HG02678 (cell line): ENCODE measurements at regions not wholly inside any gene's neighbourhood (a gene's known extent, or its start where the extent isn't known, plus 50 kb on each side); places are given as distances from the start of the nearest gene placed in this dataset.
"Not testable (repeated sequence)": the region's sequence is repeated elsewhere in the genome, so short reads cannot be mapped to it uniquely, and the experiment has no call there.

ENCODE experiments used
- ATAC-seq: cut with Tn5 transposase; IDR thresholded peaks from one replicate; pipeline ENCODE4 v1.9.1; 2021; ENCODE audit warnings: mild to moderate bottlenecking, moderate library complexity; ENCODE audit not compliant: unreplicated experiment

GRCh38 chr2:192993059-192993458 lies 798.3 kb upstream of the TMEFF2 start:
- ATAC-seq = no peak

GRCh38 chr2:192983173-192983572 lies 788.4 kb upstream of the TMEFF2 start:
- ATAC-seq = no peak

DNA sequence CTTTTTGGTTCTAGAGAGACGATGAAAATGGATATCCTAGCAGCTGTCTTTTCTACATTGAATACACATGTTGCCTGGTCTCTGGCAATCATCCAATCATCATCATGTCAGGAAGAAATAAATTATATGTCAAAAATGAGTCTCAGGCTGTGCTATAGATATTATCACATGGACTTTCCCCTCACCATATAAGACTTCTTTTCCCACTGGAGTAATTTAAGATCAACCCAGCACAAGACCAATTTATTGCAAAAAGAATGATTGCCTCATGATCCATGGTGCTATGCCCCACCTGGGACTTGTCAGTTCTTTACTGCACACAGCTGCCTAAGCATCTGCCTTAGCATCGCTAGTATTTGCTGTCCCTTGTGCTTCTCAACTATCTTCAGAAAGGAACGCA lies 783.7 kb upstream of the TMEFF2 start:
- ATAC-seq = no peak

DNA sequence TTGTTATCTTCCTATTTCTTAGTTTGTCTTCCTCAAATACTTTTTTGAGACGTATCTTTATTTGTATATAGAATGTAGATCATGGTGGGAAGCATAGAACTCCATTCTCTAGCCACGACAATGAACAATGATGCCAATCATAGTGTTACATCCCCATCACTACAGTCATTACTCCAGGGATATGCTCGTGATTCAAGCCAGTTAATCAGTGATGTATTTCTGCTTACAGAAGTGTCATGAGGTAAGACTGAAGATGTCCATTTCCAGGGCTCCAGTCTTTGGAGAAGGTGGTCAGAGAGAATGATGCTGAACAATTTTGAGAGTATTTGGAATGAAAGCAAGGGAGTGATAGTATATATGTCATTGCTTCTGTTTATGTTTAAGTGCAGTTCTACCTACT lies 777.2 kb upstream of the TMEFF2 start:
- no peak for ATAC-seq

DNA sequence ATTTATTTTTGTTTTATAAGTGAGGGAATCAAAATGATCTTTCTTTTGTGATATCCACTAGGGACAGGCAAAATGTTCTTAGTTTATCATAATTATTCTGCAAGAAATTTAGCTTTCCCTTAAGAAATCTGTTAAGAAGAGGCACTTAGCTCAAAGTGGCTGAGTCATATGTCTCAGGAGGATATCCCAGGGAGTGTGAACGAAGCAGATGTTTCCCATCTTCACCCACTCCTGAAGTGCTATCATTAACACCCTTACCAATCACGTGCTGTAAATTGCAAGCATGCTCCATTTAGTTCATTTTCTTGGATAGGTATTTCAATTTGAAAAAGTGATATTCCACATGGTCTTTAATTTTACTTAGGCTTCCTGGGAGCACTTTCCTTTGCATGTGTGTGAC lies 774.3 kb upstream of the TMEFF2 start:
- no peak for ATAC-seq

DNA sequence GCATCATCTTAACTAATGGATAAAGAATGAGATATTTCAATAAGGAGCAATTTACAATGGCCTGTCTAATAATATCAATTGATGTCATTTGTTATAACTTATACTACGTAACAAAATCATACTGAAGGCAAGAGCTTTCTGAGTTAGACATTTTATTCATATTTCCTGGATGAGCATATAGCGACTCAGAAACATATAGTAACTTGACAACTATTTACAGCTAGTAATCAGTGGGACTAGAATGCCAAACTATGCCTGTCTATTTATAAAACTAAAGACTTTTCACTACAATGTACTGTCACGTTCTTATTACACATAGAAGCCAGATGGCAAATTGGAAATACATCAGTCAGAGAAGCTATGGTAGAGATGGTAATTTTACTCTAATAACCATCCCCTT lies 766.2 kb upstream of the TMEFF2 start:
- no peak for ATAC-seq

DNA sequence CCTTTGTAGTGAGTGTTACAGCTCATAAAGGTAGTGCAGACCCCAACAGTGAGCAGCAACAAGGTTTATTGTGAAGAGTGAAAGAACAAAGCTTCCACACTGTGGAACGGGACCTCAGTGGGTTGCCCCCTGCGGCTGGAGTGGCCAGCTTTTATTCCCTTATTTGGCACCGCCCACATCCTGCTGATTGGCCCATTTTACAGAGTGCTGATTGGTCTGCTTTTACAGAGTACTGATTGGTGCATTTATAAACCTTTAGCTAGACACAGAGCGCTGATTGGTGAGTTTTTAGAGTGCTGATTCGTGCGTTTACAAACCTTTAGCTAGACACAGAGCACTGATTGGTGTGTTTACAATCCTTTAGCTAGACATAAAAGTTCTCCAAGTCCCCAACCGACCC lies 763.9 kb upstream of the TMEFF2 start:
- not testable (repeated sequence) for ATAC-seq

GRCh38 chr2:192957425-192957824 lies 762.7 kb upstream of the TMEFF2 start:
- ATAC-seq = no peak

GRCh38 chr2:192953116-192953515 lies 758.4 kb upstream of the TMEFF2 start:
- no peak for ATAC-seq

- no peak for ATAC-seq
These were observed 757.5 kb upstream of the TMEFF2 start for GRCh38 chr2:192952245-192952644.

- no peak for ATAC-seq
These were observed 753.6 kb upstream of the TMEFF2 start for GRCh38 chr2:192948316-192948715.

- no peak for ATAC-seq
These were observed 752.6 kb upstream of the TMEFF2 start for GRCh38 chr2:192947352-192947751.

DNA sequence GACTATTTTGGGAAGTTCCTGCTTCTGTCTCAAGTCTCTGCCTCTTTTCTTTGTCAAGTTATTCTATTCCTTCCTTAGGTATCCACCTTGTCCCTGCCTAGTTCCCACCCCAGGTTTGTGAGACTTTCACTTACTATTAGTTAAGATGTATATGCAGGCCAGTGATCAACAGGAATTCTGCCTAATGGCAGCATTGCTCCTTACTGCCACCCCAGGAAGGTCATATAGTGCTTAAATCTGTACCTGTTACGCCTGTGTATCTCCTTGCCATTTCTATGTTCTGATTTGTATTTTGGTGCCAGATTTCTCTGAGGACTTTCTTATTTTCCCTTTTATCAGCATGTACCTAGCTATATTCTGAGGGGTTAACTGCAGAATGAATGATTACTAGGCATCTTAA lies 746.0 kb upstream of the TMEFF2 start:
- no peak for ATAC-seq

- no peak for ATAC-seq
These were observed 737.6 kb upstream of the TMEFF2 start for GRCh38 chr2:192932376-192932775.

DNA sequence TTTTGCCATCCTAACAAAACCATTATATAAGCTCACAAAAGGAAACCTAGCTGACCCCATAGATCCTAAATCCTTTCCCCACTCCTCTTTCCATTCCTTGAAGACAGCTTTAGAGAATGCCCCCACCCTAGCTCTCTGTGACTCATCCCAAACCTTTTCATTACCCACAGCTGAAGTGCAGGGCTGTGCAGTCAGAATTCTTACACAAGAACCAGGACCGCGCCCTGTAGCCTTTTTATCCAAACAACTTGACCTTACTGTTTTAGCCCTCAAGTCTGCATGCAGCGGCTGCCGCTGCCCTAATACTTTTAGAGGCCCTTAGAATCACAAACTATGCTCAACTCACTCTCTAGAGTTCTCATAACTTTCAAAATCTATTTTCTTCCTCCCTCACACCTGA lies 726.9 kb upstream of the TMEFF2 start:
- not testable (repeated sequence) for ATAC-seq

DNA sequence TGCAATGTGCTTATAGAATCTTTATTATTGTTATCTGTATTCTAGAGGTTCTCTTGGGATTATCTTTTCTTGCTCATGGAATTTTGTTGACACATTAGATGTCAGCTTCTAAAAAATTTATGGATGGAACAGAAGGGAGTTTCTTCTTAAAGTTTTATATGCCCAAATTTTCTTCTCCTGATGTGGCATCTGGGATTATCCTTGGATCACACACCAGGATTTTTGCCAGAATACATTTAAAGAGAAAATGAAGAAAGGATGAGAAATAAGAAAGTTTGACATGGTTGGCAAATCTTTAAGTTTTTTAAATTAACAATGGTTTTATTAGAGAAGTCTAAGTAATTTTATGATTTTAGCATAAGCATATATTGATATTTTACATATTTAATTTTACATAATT lies 706.7 kb upstream of the TMEFF2 start:
- no peak for ATAC-seq

- ATAC-seq = no peak
These were observed 704.7 kb upstream of the TMEFF2 start for GRCh38 chr2:192899466-192899865.

- ATAC-seq = not testable (repeated sequence)
These were observed 699.2 kb upstream of the TMEFF2 start for GRCh38 chr2:192893976-192894375.

GRCh38 chr2:192888109-192888508 lies 693.4 kb upstream of the TMEFF2 start:
- ATAC-seq = no peak

GRCh38 chr2:192887337-192887736 lies 692.6 kb upstream of the TMEFF2 start:
- no peak for ATAC-seq

DNA sequence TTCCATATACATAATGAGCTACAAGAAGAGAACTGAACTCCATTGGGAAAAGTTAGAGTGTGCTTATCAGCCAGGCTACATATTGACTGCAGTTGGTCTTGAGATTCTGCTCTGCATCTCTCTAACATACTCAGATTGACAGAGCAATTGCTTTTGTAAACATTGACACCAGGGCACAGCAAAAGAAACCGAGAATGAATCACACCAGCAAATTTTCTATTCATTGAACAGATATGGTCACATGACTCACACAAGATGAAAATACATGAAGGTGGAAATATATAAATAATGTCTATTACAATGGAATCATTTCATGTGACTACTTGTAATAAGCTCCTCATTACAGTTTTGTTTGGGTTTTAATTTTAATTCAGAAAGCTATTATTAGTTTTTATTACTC lies 691.9 kb upstream of the TMEFF2 start:
- ATAC-seq = no peak

- no peak for ATAC-seq
These were observed 690.9 kb upstream of the TMEFF2 start for GRCh38 chr2:192885569-192886160.

- ATAC-seq = no peak
These were observed 682.4 kb upstream of the TMEFF2 start for GRCh38 chr2:192877159-192877558.
